ENCODE measurements at regions not wholly inside any gene's neighbourhood (a gene's known extent, or its start where the extent isn't known, plus 50 kb on each side); places are given as distances from the start of the nearest gene placed in this dataset.
"Not testable (repeated sequence)": the region's sequence is repeated elsewhere in the genome, so short reads cannot be mapped to it uniquely, and the experiment has no call there.

- DNase-seq (ENCODE audit: extremely low read depth, low read depth): no peak
- no peak for TF ChIP-seq CTCF (IDR thresholded peaks at IDR 0.05; ENCODE audit: low read depth, low read length)
Observed at GRCh38 chr10:27349987-27350386, 109.4 kb upstream of the ACBD5 start.

- DNase-seq (ENCODE audit: extremely low read depth, low read depth): not testable (repeated sequence)
Observed at GRCh38 chr10:27347827-27348207, 107.2 kb upstream of the ACBD5 start.

GRCh38 chr10:27345455-27345920, 104.9 kb upstream of the ACBD5 start:
- DNase-seq (ENCODE audit: extremely low read depth, low read depth): no peak
- no peak for TF ChIP-seq CTCF (IDR thresholded peaks at IDR 0.05; ENCODE audit: low read depth, low read length)

- no peak for TF ChIP-seq CTCF (IDR thresholded peaks at IDR 0.05; ENCODE audit: low read depth, low read length)
- DNase-seq (ENCODE audit: extremely low read depth, low read depth): no peak
Observed at GRCh38 chr10:27344568-27345454, 104.2 kb upstream of the ACBD5 start.

- no peak for DNase-seq (ENCODE audit: extremely low read depth, low read depth)
- TF ChIP-seq CTCF (IDR thresholded peaks at IDR 0.05; ENCODE audit: low read depth, low read length): no peak
Observed at GRCh38 chr10:27341001-27341400, 100.4 kb upstream of the ACBD5 start.

GRCh38 chr10:27335246-27335645, 94.6 kb upstream of the ACBD5 start:
- not testable (repeated sequence) for DNase-seq (ENCODE audit: extremely low read depth, low read depth)

GRCh38 chr10:27330074-27330473, 89.5 kb upstream of the ACBD5 start:
- TF ChIP-seq CTCF (IDR thresholded peaks at IDR 0.05; ENCODE audit: low read depth, low read length): no peak

GRCh38 chr10:27328946-27329345, 88.3 kb upstream of the ACBD5 start:
- no peak for TF ChIP-seq CTCF (IDR thresholded peaks at IDR 0.05; ENCODE audit: low read depth, low read length)
- no peak for DNase-seq (ENCODE audit: extremely low read depth, low read depth)

More at GRCh38 chr10:27330074-27330473, 89.5 kb upstream of the ACBD5 start:
- no peak for DNase-seq (ENCODE audit: extremely low read depth, low read depth)

GRCh38 chr10:27326748-27327147, 86.2 kb upstream of the ACBD5 start:
- DNase-seq (ENCODE audit: extremely low read depth, low read depth): not testable (repeated sequence)

Data from AG09319 (cell line).